Keratinocyte (primary cell): ENCODE measurements at regions not wholly inside any gene's neighbourhood (a gene's known extent, or its start where the extent isn't known, plus 50 kb on each side); places are given as distances from the start of the nearest gene placed in this dataset.

Source experiments
- DNase-seq: peaks from one replicate; pipeline ENCODE4 v3.0.0-alpha.2; 2011; ENCODE audit warnings: low read depth, missing footprints, low spot score
- FAIRE-seq: peaks from 2 replicates; lab custom pipeline; 2011; peaks lifted over from hg19 to GRCh38; lab: Jason Lieb, UNC
- H2AFZ ChIP-seq: 2 replicates; pipeline ENCODE4 v1.6.0; 2012; ENCODE audit warnings: low read length, control low read depth, inconsistent platforms; ENCODE audit not compliant: control insufficient read depth
- H3K27ac ChIP-seq: 2 replicates; pipeline ENCODE4 v1.5.1; 2011; ENCODE audit warnings: low read length; ENCODE audit not compliant: control insufficient read depth, insufficient read depth
- H3K27me3 ChIP-seq: 3 replicates; pipeline ENCODE4 v1.6.0; 2011; ENCODE audit warnings: low read length; ENCODE audit not compliant: control insufficient read depth, insufficient read depth; ENCODE audit errors: extremely low read depth
- H3K36me3 ChIP-seq, 2 experiments: 2 replicates in 1 of 2; 3 replicates in 1 of 2; pipeline ENCODE4 v1.5.1; 2011; ENCODE audit warnings: low read length in 2 of 2, mild to moderate bottlenecking in 1 of 2; ENCODE audit not compliant: control insufficient read depth in 2 of 2, insufficient read depth in 2 of 2; ENCODE audit errors: extremely low read depth in 1 of 2
- H3K4me1 ChIP-seq: 3 replicates; pipeline ENCODE4 v1.5.1; 2011; ENCODE audit warnings: low read length; ENCODE audit not compliant: control insufficient read depth, insufficient read depth; ENCODE audit errors: extremely low read depth
- H3K4me2 ChIP-seq: 3 replicates; pipeline ENCODE4 v1.6.0; 2011; ENCODE audit warnings: low read depth, low read length; ENCODE audit not compliant: control insufficient read depth, insufficient read depth; ENCODE audit errors: extremely low read depth
- H3K4me3 ChIP-seq, 3 experiments: fragments of 200-600 bp in 1 of 3; sonication (generic) in 1 of 3; 2 replicates in 2 of 3; 3 replicates in 1 of 3; pipeline ENCODE4 v1.5.1; 2011 to 2016; ENCODE audit warnings: low read length in 3 of 3, mild to moderate bottlenecking in 3 of 3, control low read depth in 2 of 3, inconsistent platforms in 1 of 3, low read depth in 1 of 3, mixed read lengths in 1 of 3, mixed run types in 1 of 3, moderate library complexity in 1 of 3; ENCODE audit not compliant: control insufficient read depth in 2 of 3, insufficient read depth in 2 of 3; ENCODE audit errors: extremely low read depth in 1 of 3
- H3K79me2 ChIP-seq: 2 replicates; pipeline ENCODE4 v1.6.0; 2012; ENCODE audit warnings: low read length; ENCODE audit not compliant: control insufficient read depth, insufficient read depth
- H3K9ac ChIP-seq: 3 replicates; pipeline ENCODE4 v1.6.0; 2011; ENCODE audit warnings: low read length; ENCODE audit not compliant: control insufficient read depth, insufficient read depth; ENCODE audit errors: extremely low read depth
- H3K9me1 ChIP-seq: 3 replicates; pipeline ENCODE4 v1.6.0; 2011; ENCODE audit warnings: low read length; ENCODE audit not compliant: control insufficient read depth, insufficient read depth; ENCODE audit errors: extremely low read depth
- H3K9me3 ChIP-seq: 2 replicates; pipeline ENCODE4 v1.5.1; 2012; ENCODE audit warnings: low read depth, low read length; ENCODE audit not compliant: control insufficient read depth
- H4K20me1 ChIP-seq: 3 replicates; pipeline ENCODE4 v1.6.0; 2011; ENCODE audit warnings: low read length; ENCODE audit not compliant: control insufficient read depth, insufficient read depth; ENCODE audit errors: extremely low read depth
- EZH2 ChIP-seq: IDR thresholded peaks from one replicate; pipeline ENCODE4 v1.6.1; 2012; ENCODE audit warnings: inconsistent platforms, mild to moderate bottlenecking, low read length, moderate library complexity
- dilution Hi-C: fragments of 300-500 bp; cut with MboI; formaldehyde crosslinking; loops from one replicate; pipeline ENCODE4 v1.7.0; 2020; ENCODE audit warnings: low sequenced_read_pairs; ENCODE audit not compliant: extremely low pct_ligation_motif_present
- TF ChIP-seq, protein P1 (sequence below), 3 experiments: IDR thresholded peaks in 1 of 3; conservative IDR thresholded peaks in 1 of 3; optimal IDR thresholded peaks in 1 of 3; 2 replicates in 2 of 3; 3 replicates in 1 of 3; pipeline versions ENCODE3 to v1.5.1; 2011; ENCODE audit warnings: low read length in 3 of 3, mild to moderate bottlenecking in 3 of 3, moderate library complexity in 2 of 3, control low read depth in 1 of 3, inconsistent platforms in 1 of 3; ENCODE audit not compliant: insufficient read depth in 2 of 3; ENCODE audit errors: extremely low read depth in 1 of 3

DNA sequence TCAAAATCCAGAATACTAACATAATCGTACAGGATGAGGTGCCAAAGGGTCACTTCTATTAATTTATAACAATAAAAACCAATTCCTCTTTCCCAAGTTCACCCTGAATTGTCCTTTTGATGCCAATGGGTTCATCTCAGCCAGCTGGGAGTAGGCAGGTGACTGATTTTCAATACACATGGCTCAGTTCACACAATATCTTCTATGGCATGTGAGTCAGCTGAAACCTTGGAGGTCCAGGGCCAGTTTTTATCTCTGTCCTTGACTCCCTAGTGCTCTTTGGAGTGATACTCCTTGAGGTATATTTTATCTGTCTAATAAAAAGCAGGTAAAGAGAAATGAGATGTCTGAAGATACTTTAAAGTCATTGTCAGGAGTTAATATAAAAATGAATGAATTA, 186.6 kb downstream of the SMC2 start:
- no peaks in the 10 kb centered on the region for H3K9me3 ChIP-seq
- H3K9me1 ChIP-seq = no peaks in the 10 kb centered on the region
- H3K36me3 ChIP-seq = no peaks in the 10 kb centered on the region
- H4K20me1 ChIP-seq = no peaks in the 10 kb centered on the region
- no peak overlapping the region for H3K27ac ChIP-seq
- DNase-seq = no peak
- H2AFZ ChIP-seq = no peak overlapping the region
- H3K27me3 ChIP-seq = no peaks in the 10 kb centered on the region
- no peak for TF ChIP-seq EZH2
- TF ChIP-seq, protein P1, sequence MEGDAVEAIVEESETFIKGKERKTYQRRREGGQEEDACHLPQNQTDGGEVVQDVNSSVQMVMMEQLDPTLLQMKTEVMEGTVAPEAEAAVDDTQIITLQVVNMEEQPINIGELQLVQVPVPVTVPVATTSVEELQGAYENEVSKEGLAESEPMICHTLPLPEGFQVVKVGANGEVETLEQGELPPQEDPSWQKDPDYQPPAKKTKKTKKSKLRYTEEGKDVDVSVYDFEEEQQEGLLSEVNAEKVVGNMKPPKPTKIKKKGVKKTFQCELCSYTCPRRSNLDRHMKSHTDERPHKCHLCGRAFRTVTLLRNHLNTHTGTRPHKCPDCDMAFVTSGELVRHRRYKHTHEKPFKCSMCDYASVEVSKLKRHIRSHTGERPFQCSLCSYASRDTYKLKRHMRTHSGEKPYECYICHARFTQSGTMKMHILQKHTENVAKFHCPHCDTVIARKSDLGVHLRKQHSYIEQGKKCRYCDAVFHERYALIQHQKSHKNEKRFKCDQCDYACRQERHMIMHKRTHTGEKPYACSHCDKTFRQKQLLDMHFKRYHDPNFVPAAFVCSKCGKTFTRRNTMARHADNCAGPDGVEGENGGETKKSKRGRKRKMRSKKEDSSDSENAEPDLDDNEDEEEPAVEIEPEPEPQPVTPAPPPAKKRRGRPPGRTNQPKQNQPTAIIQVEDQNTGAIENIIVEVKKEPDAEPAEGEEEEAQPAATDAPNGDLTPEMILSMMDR (optimal IDR thresholded peaks at IDR 0.05 in 1 of 3, IDR thresholded peaks at IDR 0.05 in 1 of 3, conservative IDR thresholded peaks at IDR 0.05 in 1 of 3; ENCODE audit: extremely low read depth in 1 of 3, insufficient read depth in 2 of 3, low read length in 3 of 3) = no peak
- no peaks in the 10 kb centered on the region for H3K79me2 ChIP-seq
- H3K4me2 ChIP-seq = no peak overlapping the region
- H3K4me3 ChIP-seq = no peak overlapping the region
- H3K4me1 ChIP-seq = no peaks in the 10 kb centered on the region
- no peak overlapping the region for H3K9ac ChIP-seq
- dilution Hi-C loops = no loop called here
- no peak for FAIRE-seq

DNA sequence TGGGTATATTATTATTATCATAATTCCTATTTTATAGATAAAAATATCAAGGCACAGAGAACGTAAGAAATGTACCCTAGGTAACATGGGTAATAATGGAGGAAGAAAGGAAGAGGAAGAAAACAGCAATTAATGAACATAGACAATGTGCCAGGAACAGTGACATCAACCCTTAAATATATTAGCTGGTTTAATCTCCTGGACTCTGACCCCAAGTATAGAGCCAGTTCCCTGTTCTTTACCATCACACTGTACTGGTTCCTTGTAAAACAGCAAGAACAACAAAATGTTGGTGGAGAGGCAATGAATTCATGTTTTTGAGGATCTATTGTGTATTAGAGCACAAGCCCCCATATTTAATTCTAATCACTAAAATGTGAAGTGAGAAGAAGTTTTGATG, 192.1 kb downstream of the SMC2 start:
- H3K4me1 ChIP-seq = no peaks in the 10 kb centered on the region
- H3K36me3 ChIP-seq = no peaks in the 10 kb centered on the region
- H3K79me2 ChIP-seq = no peaks in the 10 kb centered on the region
- no peak for DNase-seq
- dilution Hi-C loops = no loop called here
- H3K4me3 ChIP-seq = no peak overlapping the region
- no peak for TF ChIP-seq EZH2
- TF ChIP-seq, protein P1 (optimal IDR thresholded peaks at IDR 0.05 in 1 of 3, IDR thresholded peaks at IDR 0.05 in 1 of 3, conservative IDR thresholded peaks at IDR 0.05 in 1 of 3; ENCODE audit: extremely low read depth in 1 of 3, insufficient read depth in 2 of 3, low read length in 3 of 3) = no peak
- no peak overlapping the region for H3K27ac ChIP-seq
- no peaks in the 10 kb centered on the region for H3K27me3 ChIP-seq
- H3K9ac ChIP-seq = no peak overlapping the region
- no peaks in the 10 kb centered on the region for H3K9me1 ChIP-seq
- no peaks in the 10 kb centered on the region for H3K9me3 ChIP-seq
- no peaks in the 10 kb centered on the region for H4K20me1 ChIP-seq
- no peak for FAIRE-seq
- no peak overlapping the region for H2AFZ ChIP-seq
- H3K4me2 ChIP-seq = no peak overlapping the region
